ENCODE measurements at regions not wholly inside any gene's neighbourhood (a gene's known extent, or its start where the extent isn't known, plus 50 kb on each side); places are given as distances from the start of the nearest gene placed in this dataset.

- TF ChIP-seq EZH2phosphoT487 (IDR thresholded peaks at IDR 0.05; ENCODE audit: insufficient read depth, low read depth) (no peak), EZH2 (IDR thresholded peaks at IDR 0.05; ENCODE audit: insufficient read depth, poor library complexity, severe bottlenecking) (no peak)
Observed at GRCh38 chr15:91783008-91783407, 70.5 kb upstream of the SLCO3A1 start.
